K562 (cell line): ENCODE measurements at regions not wholly inside any gene's neighbourhood (a gene's known extent, or its start where the extent isn't known, plus 50 kb on each side); places are given as distances from the start of the nearest gene placed in this dataset.

Experiments
- ATAC-seq: fragments of 200-7000 bp; cut with Tn5 transposase; 3 replicates; pipeline ENCODE4 v1.9.1; 2020; ENCODE audit warnings: moderate library complexity
- BruUV-seq: library from RNA; stranded (reverse); fragments of 400-500 nt; replicated peaks from 2 replicates; lab custom pipeline; 2021; lab: Mats Ljungman, UMichigan
- CTCF ChIA-PET: fragments of 300-600 bp; formaldehyde crosslinking; extraction: SDS; loops from one replicate; lab custom pipeline; 2021; ENCODE audit warnings: low intra/inter-chr PET ratio; lab: Yijun Ruan, JAX
- POLR2A ChIA-PET: fragments of 300-600, 350-650 bp; sonication (Branson Sonifier 250); formaldehyde crosslinking; extraction: SDS; loops from one replicate; lab custom pipeline; 2021; ENCODE audit warnings: antibody characterized with exemption, inconsistent platforms; lab: Yijun Ruan, JAX
- DNase-seq, 4 experiments: peaks; one replicate each; pipeline versions ENCODE4 v3.0.0 to v3.0.0-alpha.2; 2011 to 2018; ENCODE audit warnings: low spot score in 3 of 4, mixed read lengths in 3 of 4; ENCODE audit errors: extremely low read depth in 1 of 4
- FAIRE-seq: peaks from 2 replicates; lab custom pipeline; 2011; peaks lifted over from hg19 to GRCh38; lab: Jason Lieb, UNC
- H2AFZ ChIP-seq: 2 replicates; pipeline ENCODE4 v1.6.0; 2011; ENCODE audit warnings: low read depth, low read length, control low read depth, inconsistent platforms
- H3K27ac ChIP-seq: fragments of 200-600 bp; 3 replicates; pipeline ENCODE4 v1.8.0; 2011; ENCODE audit warnings: low read depth, mild to moderate bottlenecking, control low read depth, inconsistent platforms, low read length, moderate library complexity, mixed read lengths; ENCODE audit errors: extremely low read depth
- H3K27me3 ChIP-seq, 2 experiments: fragments of 300-600 bp in 1 of 2; 2 replicates in 1 of 2; 3 replicates in 1 of 2; pipeline versions ENCODE4 v1.6.0 to v1.8.0; 2011; ENCODE audit warnings: inconsistent platforms in 2 of 2, low read length in 2 of 2, mild to moderate bottlenecking in 1 of 2, mixed read lengths in 1 of 2, moderate library complexity in 1 of 2; ENCODE audit not compliant: control insufficient read depth in 2 of 2, insufficient read depth in 2 of 2
- H3K36me3 ChIP-seq: fragments of 300-600 bp; 3 replicates; pipeline ENCODE4 v1.8.0; 2011; ENCODE audit warnings: mild to moderate bottlenecking, low read length, inconsistent platforms; ENCODE audit not compliant: control insufficient read depth, insufficient read depth
- H3K4me1 ChIP-seq, 2 experiments: fragments of 200-600 bp in 1 of 2; replicated peaks in 1 of 2; 2 replicates in 1 of 2; 3 replicates in 1 of 2; pipeline versions ENCODE4 v1.5.1 to v1.8.0; 2011; ENCODE audit warnings: inconsistent platforms in 2 of 2, low read length in 2 of 2, mild to moderate bottlenecking in 1 of 2, mixed read lengths in 1 of 2, moderate library complexity in 1 of 2; ENCODE audit not compliant: control insufficient read depth in 2 of 2, insufficient read depth in 2 of 2
- H3K4me2 ChIP-seq: 2 replicates; pipeline ENCODE4 v1.6.1; 2011; ENCODE audit warnings: low read length, control low read depth, inconsistent platforms, mixed read lengths; ENCODE audit not compliant: insufficient read depth
- H3K4me3 ChIP-seq: fragments of 200-600 bp; sonication (generic), shearing (Covaris generic); 2 replicates; pipeline ENCODE4 v1.5.1; 2016; ENCODE audit warnings: control low read depth, inconsistent platforms
- H3K79me2 ChIP-seq: fragments of 200-600 bp; 3 replicates; pipeline ENCODE4 v1.8.0; 2011; ENCODE audit warnings: low read length, inconsistent platforms; ENCODE audit not compliant: control insufficient read depth, insufficient read depth
- H3K9ac ChIP-seq, 2 experiments: 2 replicates each; pipeline versions ENCODE4 v1.6.0 to v1.6.1; 2011; ENCODE audit warnings: low read depth in 2 of 2, low read length in 2 of 2, control low read depth in 1 of 2, inconsistent platforms in 1 of 2, mild to moderate bottlenecking in 1 of 2, mixed read lengths in 1 of 2; ENCODE audit not compliant: insufficient read depth in 1 of 2
- H3K9me1 ChIP-seq: one replicate; pipeline ENCODE4 v1.6.0; 2011; ENCODE audit warnings: inconsistent platforms, mild to moderate bottlenecking, low read length, moderate library complexity; ENCODE audit not compliant: control insufficient read depth, insufficient read depth
- H3K9me3 ChIP-seq: replicated peaks from 2 replicates; pipeline ENCODE4 v1.5.1; 2011; ENCODE audit warnings: low read depth, low read length, inconsistent platforms; ENCODE audit not compliant: control insufficient read depth, insufficient read depth
- H4K20me1 ChIP-seq: replicated peaks from 2 replicates; pipeline ENCODE4 v1.6.1; 2011; ENCODE audit warnings: low read length, inconsistent platforms, mixed read lengths; ENCODE audit not compliant: control insufficient read depth, insufficient read depth
- BCL6 ChIP-seq: fragments of 250-450 bp; sonication (Bioruptor Pico); IDR thresholded peaks from 2 replicates; pipeline ENCODE4 v1.4.0; 2020
- CEBPG ChIP-seq, 3 experiments: fragments of 200-800 bp in 1 of 3; sonication (Bioruptor generic) in 1 of 3; sonication (generic) in 1 of 3; formaldehyde crosslinking in 1 of 3; IDR thresholded peaks in 2 of 3; conservative IDR thresholded peaks in 1 of 3; 2 replicates each; pipeline versions ENCODE4 v1.6.1 to v1.8.0; 2016 to 2022; ENCODE audit warnings: missing compliant biosample characterization in 2 of 3, missing genetic modification characterization in 2 of 3, mild to moderate bottlenecking in 1 of 3, missing genetic modification reagents in 1 of 3
- DMBX1 ChIP-seq: fragments of 250-450 bp; sonication (Bioruptor Pico); IDR thresholded peaks from 2 replicates; pipeline ENCODE4 v1.8.0; 2022; ENCODE audit warnings: inconsistent platforms, mild to moderate bottlenecking, moderate library complexity, borderline replicate concordance
- GTF2E2 ChIP-seq: fragments of 200-800 bp; sonication (Bioruptor generic); IDR thresholded peaks from 2 replicates; pipeline ENCODE4 v1.6.1; 2016; ENCODE audit warnings: missing genetic modification characterization, missing compliant biosample characterization
- GTF2F1 ChIP-seq: IDR thresholded peaks from 2 replicates; pipeline ENCODE4 v1.6.1; 2011; ENCODE audit warnings: low read depth, low read length, improper control_type of control experiment
- HINFP ChIP-seq: fragments of 450-650 bp; conservative IDR thresholded peaks from 2 replicates; pipeline ENCODE4 v1.6.1; 2016; ENCODE audit warnings: missing genetic modification characterization, low read depth, mild to moderate bottlenecking, control low read depth, missing compliant biosample characterization
- MLX ChIP-seq, 2 experiments: fragments of 450-650 bp in 1 of 2; sonication (generic) in 1 of 2; formaldehyde crosslinking; conservative IDR thresholded peaks; 2 replicates each; pipeline versions ENCODE4 v1.4.0 to v1.8.1; 2020 to 2022; ENCODE audit warnings: mild to moderate bottlenecking in 1 of 2, missing genetic modification reagents in 1 of 2
- RCOR1 ChIP-seq, 2 experiments: IDR thresholded peaks; 2 replicates each; pipeline ENCODE4 v1.6.1; 2012; ENCODE audit warnings: low read depth in 2 of 2, low read length in 2 of 2, borderline replicate concordance in 1 of 2, improper control_type of control experiment in 1 of 2
- SMC3 ChIP-seq: conservative IDR thresholded peaks from 2 replicates; pipeline ENCODE4 v1.6.1; 2011; ENCODE audit warnings: low read depth, low read length, improper control_type of control experiment; ENCODE audit not compliant: insufficient read depth
- TEAD2 ChIP-seq: fragments of 450-650 bp; IDR thresholded peaks from 2 replicates; pipeline ENCODE4 v1.6.1; 2016; ENCODE audit warnings: missing genetic modification characterization, control low read depth, missing compliant biosample characterization
- TFAM ChIP-seq: fragments of 250-450 bp; sonication (Bioruptor Pico); conservative IDR thresholded peaks from 2 replicates; pipeline ENCODE4 v1.5.0; 2021; ENCODE audit warnings: mild to moderate bottlenecking, moderate library complexity
- THRAP3 ChIP-seq: fragments of 450-650 bp; IDR thresholded peaks from 2 replicates; pipeline ENCODE4 v1.6.1; 2016; ENCODE audit warnings: mild to moderate bottlenecking, inconsistent platforms, borderline replicate concordance
- TRIM28 ChIP-seq: fragments of 450-650 bp; IDR thresholded peaks from 2 replicates; pipeline ENCODE4 v1.6.1; 2017
- ZNF384 ChIP-seq: IDR thresholded peaks from 2 replicates; pipeline ENCODE4 v1.6.1; 2012; ENCODE audit warnings: low read depth, low read length, improper control_type of control experiment
- ZNF75A ChIP-seq: fragments of 450-650 bp; formaldehyde crosslinking; IDR thresholded peaks from 2 replicates; pipeline ENCODE4 v1.4.0; 2020; ENCODE audit warnings: mild to moderate bottlenecking
- ZNF77 ChIP-seq: fragments of 250-450 bp; sonication (Bioruptor Pico); IDR thresholded peaks from 2 replicates; pipeline ENCODE4 v1.5.0; 2020
- WGBS: fragments of 100-300 bp; shearing (Covaris generic); methylation state at CpG from one replicate; pipeline ENCODE4 v1.1.6; 2016; ENCODE audit warnings: low coverage, mixed read lengths; ENCODE audit not compliant: insufficient coverage; ENCODE audit errors: missing lambda C conversion rate; 5-methylcytosine and 5-hydroxymethylcytosine counted together
- in situ Hi-C: fragments of 300-500 bp; cut with MboI; formaldehyde crosslinking; loops from 4 replicates; pipeline ENCODE4 v1.15.0; 2018; ENCODE audit warnings: inconsistent platforms, mixed read lengths
- intact Hi-C: fragments of 100-400 bp; cut with micrococcal nuclease; formaldehyde crosslinking; loops from 2 replicates; pipeline ENCODE4 v1.14.2; 2022

- H3K4me3 ChIP-seq: no peak overlapping the region
- WGBS: 0% methylated on average over 1 of the region's 1 CpG
- POLR2A ChIA-PET: no interaction called here
- H3K9me1 ChIP-seq: no peaks in the 10 kb centered on the region
- no peaks in the 10 kb centered on the region for H3K79me2 ChIP-seq
- ATAC-seq (no peak), DNase-seq (no peak), FAIRE-seq (no peak)
- no peaks in the 10 kb centered on the region for H3K27me3 ChIP-seq
- intact Hi-C loops: no loop called here
- H4K20me1 ChIP-seq: no peaks in the 10 kb centered on the region
- no TSS peak for BruUV-seq
- H3K36me3 ChIP-seq: no peaks in the 10 kb centered on the region
- in situ Hi-C loops: no loop called here
- H3K9me3 ChIP-seq: no peaks in the 10 kb centered on the region
- TF ChIP-seq TRIM28: no peak
- TF ChIP-seq CEBPG (CRISPR knock-in tag; IDR thresholded peaks at IDR 0.05): no peak
- TF ChIP-seq CEBPG (tag; conservative IDR thresholded peaks at IDR 0.05 in 1 of 2, IDR thresholded peaks at IDR 0.05 in 1 of 2): peak in 1 of 2 experiments; percentile 25; a peak in 1 of 4 replicates
- CTCF ChIA-PET: no interaction called here
- H3K4me2 ChIP-seq: no peak overlapping the region
- H2AFZ ChIP-seq: no peak overlapping the region
- H3K4me1 ChIP-seq: no peaks in the 10 kb centered on the region
- H3K27ac ChIP-seq: no peak overlapping the region
- no peak overlapping the region for H3K9ac ChIP-seq
Measured at GRCh38 chr2:51720826-51721225, 688.9 kb upstream of the NRXN1 start.

GRCh38 chr2:51718881-51719280, 686.9 kb upstream of the NRXN1 start:
- Histone ChIP-seq H4K20me1 (no peaks in the 10 kb centered on the region), H3K79me2 (no peaks in the 10 kb centered on the region), H3K36me3 (no peaks in the 10 kb centered on the region), H3K9ac (no peak overlapping the region), H3K9me1 (no peaks in the 10 kb centered on the region), H3K4me2 (no peak overlapping the region), H2AFZ (no peak overlapping the region), H3K9me3 (no peaks in the 10 kb centered on the region), H3K4me1 (no peaks in the 10 kb centered on the region), H3K27ac (no peak overlapping the region), H3K4me3 (no peak overlapping the region), H3K27me3 (no peaks in the 10 kb centered on the region)
- intact Hi-C loops (no loop called here), in situ Hi-C loops (no loop called here)
- CTCF ChIA-PET: no interaction called here
- FAIRE-seq (no peak), DNase-seq (no peak), ATAC-seq (no peak)
- no TSS peak for BruUV-seq
- POLR2A ChIA-PET: no interaction called here
- TF ChIP-seq GTF2F1 (no peak), ZNF77 (CRISPR knock-in tag) (no peak), GTF2E2 (tag) (no peak), TEAD2 (tag) (no peak), HINFP (tag) (no peak), TFAM (CRISPR knock-in tag) (no peak), DMBX1 (CRISPR knock-in tag) (no peak), ZNF75A (CRISPR knock-in tag) (no peak), THRAP3 (no peak), SMC3 (no peak), ZNF384 (no peak), BCL6 (CRISPR knock-in tag) (no peak), MLX (CRISPR knock-in tag; conservative IDR thresholded peaks at IDR 0.05) (no peak), RCOR1 (IDR thresholded peaks at IDR 0.05; ENCODE audit: borderline replicate concordance in 1 of 2, low read depth in 2 of 2, low read length in 2 of 2) (no peak)
